Endothelial cell of umbilical vein (primary cell): ENCODE measurements at regions not wholly inside any gene's neighbourhood (a gene's known extent, or its start where the extent isn't known, plus 50 kb on each side); places are given as distances from the start of the nearest gene placed in this dataset.

Experiments used
- BruUV-seq: library from RNA; stranded (reverse); fragments of 400-500 nt; replicated peaks from 2 replicates; lab custom pipeline; 2021; lab: Mats Ljungman, UMichigan
- CTCF ChIA-PET: fragments of 300-600, 350-600 bp; sonication (Branson Sonifier 250); formaldehyde crosslinking; loops from one replicate; lab custom pipeline; 2021; ENCODE audit warnings: antibody characterized with exemption, inconsistent platforms; lab: Charles Lee
- POLR2A ChIA-PET: fragments of 300-600, 350-600 bp; sonication (Branson Sonifier 250); formaldehyde crosslinking; loops from one replicate; lab custom pipeline; 2021; ENCODE audit warnings: antibody characterized with exemption, inconsistent platforms; lab: Charles Lee
- DNase-seq: peaks from one replicate; pipeline ENCODE4 v3.0.0-alpha.2; 2011; ENCODE audit warnings: low read depth, low spot score
- FAIRE-seq: peaks from 2 replicates; lab custom pipeline; 2011; peaks lifted over from hg19 to GRCh38; lab: Jason Lieb, UNC
- H2AFZ ChIP-seq: 2 replicates; pipeline ENCODE4 v1.6.0; 2012; ENCODE audit warnings: low read depth, low read length, control low read depth, inconsistent platforms
- H3K27ac ChIP-seq: 2 replicates; pipeline ENCODE4 v1.5.1; 2011; ENCODE audit warnings: low read depth, mild to moderate bottlenecking, control low read depth, low read length, moderate library complexity; ENCODE audit not compliant: insufficient read depth
- H3K27me3 ChIP-seq, 2 experiments: 2 replicates each; pipeline versions ENCODE4 v1.6.0 to v1.6.1; 2011; ENCODE audit warnings: low read length in 2 of 2, mixed read lengths in 1 of 2; ENCODE audit not compliant: control insufficient read depth in 2 of 2, insufficient read depth in 2 of 2
- H3K36me3 ChIP-seq, 2 experiments: 2 replicates in 1 of 2; 3 replicates in 1 of 2; pipeline ENCODE4 v1.5.1; 2011; ENCODE audit warnings: low read length in 2 of 2, mild to moderate bottlenecking in 1 of 2, moderate library complexity in 1 of 2; ENCODE audit not compliant: control insufficient read depth in 2 of 2, insufficient read depth in 2 of 2; ENCODE audit errors: extremely low read depth in 1 of 2
- H3K4me1 ChIP-seq: 3 replicates; pipeline ENCODE4 v1.5.1; 2011; ENCODE audit warnings: mild to moderate bottlenecking, low read length; ENCODE audit not compliant: control insufficient read depth, insufficient read depth; ENCODE audit errors: extremely low read depth
- H3K4me2 ChIP-seq: 2 replicates; pipeline ENCODE4 v1.6.1; 2011; ENCODE audit warnings: low read length, control low read depth, mixed read lengths; ENCODE audit not compliant: insufficient read depth
- H3K4me3 ChIP-seq, 3 experiments: fragments of 200-600 bp in 1 of 3; sonication (generic), shearing (Covaris generic) in 1 of 3; replicated peaks in 1 of 3; 2 replicates each; pipeline ENCODE4 v1.5.1; 2011 to 2016; ENCODE audit warnings: control low read depth in 3 of 3, low read length in 3 of 3, mild to moderate bottlenecking in 2 of 3, inconsistent platforms in 1 of 3, low read depth in 1 of 3, moderate library complexity in 1 of 3; ENCODE audit not compliant: insufficient read depth in 1 of 3
- H3K79me2 ChIP-seq: 2 replicates; pipeline ENCODE4 v1.6.0; 2012; ENCODE audit warnings: low read length, inconsistent platforms; ENCODE audit not compliant: control insufficient read depth, insufficient read depth
- H3K9ac ChIP-seq: replicated peaks from 2 replicates; pipeline ENCODE3; 2011; ENCODE audit warnings: low read length, control low read depth; ENCODE audit not compliant: insufficient read depth; ENCODE audit errors: extremely low read depth
- H3K9me1 ChIP-seq: replicated peaks from 3 replicates; pipeline ENCODE4 v1.6.0; 2011; ENCODE audit warnings: mild to moderate bottlenecking, low read length; ENCODE audit not compliant: control insufficient read depth, insufficient read depth; ENCODE audit errors: extremely low read depth
- H3K9me3 ChIP-seq: replicated peaks from 2 replicates; pipeline ENCODE4 v1.5.1; 2012; ENCODE audit warnings: low read length, inconsistent platforms; ENCODE audit not compliant: control insufficient read depth, insufficient read depth
- H4K20me1 ChIP-seq: replicated peaks from 2 replicates; pipeline ENCODE3; 2011; ENCODE audit warnings: mild to moderate bottlenecking, low read length; ENCODE audit not compliant: control insufficient read depth, insufficient read depth; ENCODE audit errors: extremely low read depth
- EZH2 ChIP-seq: IDR thresholded peaks from 2 replicates; pipeline ENCODE4 v1.6.1; 2012; ENCODE audit warnings: borderline replicate concordance, low read depth, mild to moderate bottlenecking, moderate library complexity, low read length, inconsistent platforms; ENCODE audit not compliant: severe bottlenecking
- FOS ChIP-seq: IDR thresholded peaks from 2 replicates; pipeline ENCODE4 v1.6.1; 2011; ENCODE audit warnings: mild to moderate bottlenecking, low read length, moderate library complexity, borderline replicate concordance; ENCODE audit not compliant: insufficient read depth
- GATA2 ChIP-seq: IDR thresholded peaks from 2 replicates; pipeline ENCODE4 v1.7.0; 2011; ENCODE audit warnings: low read depth, mild to moderate bottlenecking, moderate library complexity, mixed read lengths, low read length; ENCODE audit not compliant: insufficient read length, insufficient read depth
- JUN ChIP-seq: IDR thresholded peaks from 2 replicates; pipeline ENCODE4 v1.6.1; 2011; ENCODE audit warnings: borderline replicate concordance, low read depth; ENCODE audit not compliant: insufficient read length, insufficient read depth
- MYC ChIP-seq: IDR thresholded peaks from one replicate; pipeline ENCODE4 v1.6.1; 2011; ENCODE audit warnings: mild to moderate bottlenecking, low read depth, low read length
- POLR2A ChIP-seq: IDR thresholded peaks from 2 replicates; pipeline ENCODE4 v1.6.1; 2012; ENCODE audit warnings: low read depth, mild to moderate bottlenecking, control low read depth, low read length
- POLR2AphosphoS5 ChIP-seq: IDR thresholded peaks from 2 replicates; pipeline ENCODE4 v1.6.1; 2012; ENCODE audit warnings: low read depth, mild to moderate bottlenecking, control low read depth, low read length, moderate library complexity; ENCODE audit not compliant: insufficient read depth
- dilution Hi-C: fragments of 300-500 bp; cut with MboI; formaldehyde crosslinking; loops from one replicate; pipeline ENCODE4 v1.15.0; 2019; ENCODE audit warnings: low sequenced_read_pairs; ENCODE audit not compliant: extremely low pct_ligation_motif_present
- intact Hi-C: fragments of 100-400 bp; cut with micrococcal nuclease; formaldehyde crosslinking; loops from one replicate; pipeline ENCODE4 v1.10.0; 2022
- TF ChIP-seq, protein P1 (sequence below), 2 donors: IDR thresholded peaks; 1 replicate in 1 of 2; 2 replicates in 1 of 2; pipeline ENCODE4 v1.5.1; 2011; ENCODE audit warnings: low read length in 2 of 2, mild to moderate bottlenecking in 2 of 2, moderate library complexity in 2 of 2, control low read depth in 1 of 2, inconsistent platforms in 1 of 2, low read depth in 1 of 2; ENCODE audit not compliant: insufficient read depth in 1 of 2; ENCODE audit errors: extremely low read depth in 1 of 2
- TF ChIP-seq, protein P2 (sequence below): IDR thresholded peaks from 2 replicates; pipeline ENCODE4 v1.6.1; 2011; ENCODE audit not compliant: insufficient read depth, insufficient read length

DNA sequence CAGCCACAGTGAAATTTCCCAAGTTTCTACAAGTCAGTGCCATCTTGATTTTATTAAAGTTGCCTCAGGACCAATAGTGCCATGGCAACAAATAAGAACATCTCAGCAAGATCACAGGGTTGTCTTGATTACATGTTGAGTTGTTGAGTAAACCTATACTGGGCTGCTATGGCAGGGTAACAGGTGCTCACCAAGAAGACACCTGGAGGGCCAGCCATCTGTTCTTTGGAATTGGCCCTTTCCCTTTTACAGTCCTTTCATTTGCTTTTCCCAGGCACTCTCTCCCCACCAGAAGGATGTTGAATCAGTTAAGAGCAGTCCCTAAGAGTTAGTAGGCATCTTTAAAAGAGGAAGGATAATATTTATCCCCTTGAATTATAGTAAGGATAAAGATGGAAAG, 582.0 kb downstream of the TNS3 start:
- POLR2A ChIA-PET, result no interaction called here
- Histone ChIP-seq H3K9me3 (no peaks in the 10 kb centered on the region), H4K20me1 (no peaks in the 10 kb centered on the region), H3K4me2 (no peak overlapping the region), H3K79me2 (no peaks in the 10 kb centered on the region), H3K9ac (no peak overlapping the region), H3K4me1 (no peaks in the 10 kb centered on the region), H3K9me1 (no peaks in the 10 kb centered on the region), H2AFZ (no peak overlapping the region), H3K4me3 (no peak overlapping the region), H3K27me3 (no peaks in the 10 kb centered on the region), H3K36me3 (no peaks in the 10 kb centered on the region), H3K27ac (no peak overlapping the region)
- FAIRE-seq, result no peak
- DNase-seq, result no peak
- TF ChIP-seq EZH2, result no peak
- TF ChIP-seq MYC, result no peak
- TF ChIP-seq, protein P1, sequence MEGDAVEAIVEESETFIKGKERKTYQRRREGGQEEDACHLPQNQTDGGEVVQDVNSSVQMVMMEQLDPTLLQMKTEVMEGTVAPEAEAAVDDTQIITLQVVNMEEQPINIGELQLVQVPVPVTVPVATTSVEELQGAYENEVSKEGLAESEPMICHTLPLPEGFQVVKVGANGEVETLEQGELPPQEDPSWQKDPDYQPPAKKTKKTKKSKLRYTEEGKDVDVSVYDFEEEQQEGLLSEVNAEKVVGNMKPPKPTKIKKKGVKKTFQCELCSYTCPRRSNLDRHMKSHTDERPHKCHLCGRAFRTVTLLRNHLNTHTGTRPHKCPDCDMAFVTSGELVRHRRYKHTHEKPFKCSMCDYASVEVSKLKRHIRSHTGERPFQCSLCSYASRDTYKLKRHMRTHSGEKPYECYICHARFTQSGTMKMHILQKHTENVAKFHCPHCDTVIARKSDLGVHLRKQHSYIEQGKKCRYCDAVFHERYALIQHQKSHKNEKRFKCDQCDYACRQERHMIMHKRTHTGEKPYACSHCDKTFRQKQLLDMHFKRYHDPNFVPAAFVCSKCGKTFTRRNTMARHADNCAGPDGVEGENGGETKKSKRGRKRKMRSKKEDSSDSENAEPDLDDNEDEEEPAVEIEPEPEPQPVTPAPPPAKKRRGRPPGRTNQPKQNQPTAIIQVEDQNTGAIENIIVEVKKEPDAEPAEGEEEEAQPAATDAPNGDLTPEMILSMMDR (IDR thresholded peaks at IDR 0.05; ENCODE audit: extremely low read depth in 1 of 2, insufficient read depth in 1 of 2, low read depth in 1 of 2, low read length in 2 of 2), result no peak
- no peak for TF ChIP-seq FOS
- TF ChIP-seq POLR2AphosphoS5, result no peak
- no peak for TF ChIP-seq POLR2A
- no peak for TF ChIP-seq JUN
- TF ChIP-seq, protein P2, sequence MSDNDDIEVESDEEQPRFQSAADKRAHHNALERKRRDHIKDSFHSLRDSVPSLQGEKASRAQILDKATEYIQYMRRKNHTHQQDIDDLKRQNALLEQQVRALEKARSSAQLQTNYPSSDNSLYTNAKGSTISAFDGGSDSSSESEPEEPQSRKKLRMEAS, result no peak
- TF ChIP-seq GATA2, result no peak
- CTCF ChIA-PET, result no interaction called here
- BruUV-seq, result no TSS peak
- intact Hi-C loops (no loop called here), dilution Hi-C loops (no loop called here)
